Panc1 (cell line): ENCODE measurements at regions not wholly inside any gene's neighbourhood (a gene's known extent, or its start where the extent isn't known, plus 50 kb on each side); places are given as distances from the start of the nearest gene placed in this dataset.

Experiments used
- POLR2AphosphoS5 ChIP-seq: IDR thresholded peaks from 2 replicates; pipeline ENCODE4 v1.6.1; 2012; ENCODE audit warnings: mild to moderate bottlenecking, low read depth, low read length, moderate library complexity
- TCF7L2 ChIP-seq: IDR thresholded peaks from 2 replicates; pipeline ENCODE4 v1.6.1; 2011; ENCODE audit warnings: mild to moderate bottlenecking, low read depth, low read length, inconsistent platforms
- TF ChIP-seq, protein P1 (sequence below): fragments of 450-650 bp; IDR thresholded peaks from 2 replicates; pipeline ENCODE4 v1.5.1; 2017; ENCODE audit warnings: mild to moderate bottlenecking
- TF ChIP-seq, protein P2 (sequence below), 2 experiments: IDR thresholded peaks; 2 replicates each; pipeline ENCODE4 v1.6.1; 2011 to 2012; ENCODE audit warnings: low read depth in 2 of 2, control low read depth in 1 of 2, low read length in 1 of 2, mild to moderate bottlenecking in 1 of 2, moderate library complexity in 1 of 2; ENCODE audit not compliant: insufficient read depth in 1 of 2

DNA sequence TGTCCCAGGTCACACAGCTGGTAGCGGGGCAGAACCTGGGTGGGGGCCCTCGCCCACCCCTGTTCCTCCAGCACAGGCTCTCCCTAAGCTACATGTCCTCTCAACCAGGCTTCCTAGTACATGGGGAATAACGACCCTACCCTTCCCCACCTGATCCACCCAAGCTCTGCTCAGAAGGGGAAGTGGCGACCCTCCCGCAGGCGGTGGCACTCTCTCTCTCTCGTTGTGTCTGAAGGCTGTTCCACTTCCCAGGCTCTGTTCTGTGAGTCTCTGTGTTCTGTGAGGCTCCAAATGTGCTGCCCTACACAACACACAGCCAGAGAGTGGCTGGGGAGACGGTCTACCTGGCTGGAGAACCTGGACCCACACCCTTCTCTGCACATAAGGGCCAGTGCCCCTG lies 135.8 kb downstream of the COPS8 start:
- TF ChIP-seq, protein P1, sequence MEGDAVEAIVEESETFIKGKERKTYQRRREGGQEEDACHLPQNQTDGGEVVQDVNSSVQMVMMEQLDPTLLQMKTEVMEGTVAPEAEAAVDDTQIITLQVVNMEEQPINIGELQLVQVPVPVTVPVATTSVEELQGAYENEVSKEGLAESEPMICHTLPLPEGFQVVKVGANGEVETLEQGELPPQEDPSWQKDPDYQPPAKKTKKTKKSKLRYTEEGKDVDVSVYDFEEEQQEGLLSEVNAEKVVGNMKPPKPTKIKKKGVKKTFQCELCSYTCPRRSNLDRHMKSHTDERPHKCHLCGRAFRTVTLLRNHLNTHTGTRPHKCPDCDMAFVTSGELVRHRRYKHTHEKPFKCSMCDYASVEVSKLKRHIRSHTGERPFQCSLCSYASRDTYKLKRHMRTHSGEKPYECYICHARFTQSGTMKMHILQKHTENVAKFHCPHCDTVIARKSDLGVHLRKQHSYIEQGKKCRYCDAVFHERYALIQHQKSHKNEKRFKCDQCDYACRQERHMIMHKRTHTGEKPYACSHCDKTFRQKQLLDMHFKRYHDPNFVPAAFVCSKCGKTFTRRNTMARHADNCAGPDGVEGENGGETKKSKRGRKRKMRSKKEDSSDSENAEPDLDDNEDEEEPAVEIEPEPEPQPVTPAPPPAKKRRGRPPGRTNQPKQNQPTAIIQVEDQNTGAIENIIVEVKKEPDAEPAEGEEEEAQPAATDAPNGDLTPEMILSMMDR, result no peak
- TF ChIP-seq, protein P2, sequence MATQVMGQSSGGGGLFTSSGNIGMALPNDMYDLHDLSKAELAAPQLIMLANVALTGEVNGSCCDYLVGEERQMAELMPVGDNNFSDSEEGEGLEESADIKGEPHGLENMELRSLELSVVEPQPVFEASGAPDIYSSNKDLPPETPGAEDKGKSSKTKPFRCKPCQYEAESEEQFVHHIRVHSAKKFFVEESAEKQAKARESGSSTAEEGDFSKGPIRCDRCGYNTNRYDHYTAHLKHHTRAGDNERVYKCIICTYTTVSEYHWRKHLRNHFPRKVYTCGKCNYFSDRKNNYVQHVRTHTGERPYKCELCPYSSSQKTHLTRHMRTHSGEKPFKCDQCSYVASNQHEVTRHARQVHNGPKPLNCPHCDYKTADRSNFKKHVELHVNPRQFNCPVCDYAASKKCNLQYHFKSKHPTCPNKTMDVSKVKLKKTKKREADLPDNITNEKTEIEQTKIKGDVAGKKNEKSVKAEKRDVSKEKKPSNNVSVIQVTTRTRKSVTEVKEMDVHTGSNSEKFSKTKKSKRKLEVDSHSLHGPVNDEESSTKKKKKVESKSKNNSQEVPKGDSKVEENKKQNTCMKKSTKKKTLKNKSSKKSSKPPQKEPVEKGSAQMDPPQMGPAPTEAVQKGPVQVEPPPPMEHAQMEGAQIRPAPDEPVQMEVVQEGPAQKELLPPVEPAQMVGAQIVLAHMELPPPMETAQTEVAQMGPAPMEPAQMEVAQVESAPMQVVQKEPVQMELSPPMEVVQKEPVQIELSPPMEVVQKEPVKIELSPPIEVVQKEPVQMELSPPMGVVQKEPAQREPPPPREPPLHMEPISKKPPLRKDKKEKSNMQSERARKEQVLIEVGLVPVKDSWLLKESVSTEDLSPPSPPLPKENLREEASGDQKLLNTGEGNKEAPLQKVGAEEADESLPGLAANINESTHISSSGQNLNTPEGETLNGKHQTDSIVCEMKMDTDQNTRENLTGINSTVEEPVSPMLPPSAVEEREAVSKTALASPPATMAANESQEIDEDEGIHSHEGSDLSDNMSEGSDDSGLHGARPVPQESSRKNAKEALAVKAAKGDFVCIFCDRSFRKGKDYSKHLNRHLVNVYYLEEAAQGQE (IDR thresholded peaks at IDR 0.05; ENCODE audit: insufficient read depth in 1 of 2, low read depth in 2 of 2, low read length in 1 of 2), result no peak
- TF ChIP-seq TCF7L2 (no peak), POLR2AphosphoS5 (no peak)
